Peyer's patch (tissue), 4 donors: ENCODE measurements at regions not wholly inside any gene's neighbourhood (a gene's known extent, or its start where the extent isn't known, plus 50 kb on each side); places are given as distances from the start of the nearest gene placed in this dataset.

ENCODE experiments used
- DNase-seq, 3 donors: peaks; one replicate each; pipeline ENCODE4 v3.0.0-alpha.2; 2017 to 2019
- H3K27ac ChIP-seq, 4 donors: fragments of 200-600 bp; sonication (generic); one replicate each; pipeline ENCODE4 v1.5.1; 2016 to 2019
- H3K27me3 ChIP-seq, 2 donors: fragments of 200-600 bp; sonication (generic); one replicate each; pipeline ENCODE4 v1.5.1; 2019
- H3K36me3 ChIP-seq, 3 donors: fragments of 200-600 bp; sonication (generic); one replicate each; pipeline ENCODE4 v1.5.1; 2016 to 2019
- H3K4me1 ChIP-seq, 4 donors: fragments of 200-600 bp; sonication (generic); one replicate each; pipeline ENCODE4 v1.5.1; 2016 to 2019
- H3K4me3 ChIP-seq, 4 donors: fragments of 200-600 bp; sonication (generic); 1 replicate in 3 of 4; 2 replicates in 1 of 4; pipeline ENCODE4 v1.5.1; 2016 to 2019; ENCODE audit warnings: mild to moderate bottlenecking in 1 of 4
- H3K9me3 ChIP-seq, 4 donors: fragments of 200-600 bp; sonication (generic); one replicate each; pipeline ENCODE4 v1.5.1; 2016 to 2019; ENCODE audit warnings: mild to moderate bottlenecking in 1 of 4
- POLR2A ChIP-seq, 2 donors: fragments of 450-650 bp; IDR thresholded peaks; one replicate each; pipeline ENCODE4 v1.5.1; 2017; ENCODE audit warnings: antibody characterized with exemption in 2 of 2, mild to moderate bottlenecking in 2 of 2, moderate library complexity in 2 of 2
- TF ChIP-seq, protein P1 (sequence below), 6 experiments: fragments of 450-650 bp in 4 of 6; fragments of 200-600 bp in 2 of 6; sonication (generic) in 1 of 6; IDR thresholded peaks; one replicate each; pipeline ENCODE4 v1.5.1; 2017 to 2019; ENCODE audit warnings: antibody characterized with exemption in 6 of 6, mild to moderate bottlenecking in 3 of 6, moderate library complexity in 1 of 6

- Histone ChIP-seq H3K4me3 (no peak overlapping the region), H3K4me1 (no peaks in the 10 kb centered on the region), H3K27me3 (no peaks in the 10 kb centered on the region), H3K36me3 (no peaks in the 10 kb centered on the region), H3K9me3 (no peaks in the 10 kb centered on the region), H3K27ac (no peak overlapping the region)
- TF ChIP-seq POLR2A (IDR thresholded peaks at IDR 0.05), result no peak
- TF ChIP-seq, protein P1, sequence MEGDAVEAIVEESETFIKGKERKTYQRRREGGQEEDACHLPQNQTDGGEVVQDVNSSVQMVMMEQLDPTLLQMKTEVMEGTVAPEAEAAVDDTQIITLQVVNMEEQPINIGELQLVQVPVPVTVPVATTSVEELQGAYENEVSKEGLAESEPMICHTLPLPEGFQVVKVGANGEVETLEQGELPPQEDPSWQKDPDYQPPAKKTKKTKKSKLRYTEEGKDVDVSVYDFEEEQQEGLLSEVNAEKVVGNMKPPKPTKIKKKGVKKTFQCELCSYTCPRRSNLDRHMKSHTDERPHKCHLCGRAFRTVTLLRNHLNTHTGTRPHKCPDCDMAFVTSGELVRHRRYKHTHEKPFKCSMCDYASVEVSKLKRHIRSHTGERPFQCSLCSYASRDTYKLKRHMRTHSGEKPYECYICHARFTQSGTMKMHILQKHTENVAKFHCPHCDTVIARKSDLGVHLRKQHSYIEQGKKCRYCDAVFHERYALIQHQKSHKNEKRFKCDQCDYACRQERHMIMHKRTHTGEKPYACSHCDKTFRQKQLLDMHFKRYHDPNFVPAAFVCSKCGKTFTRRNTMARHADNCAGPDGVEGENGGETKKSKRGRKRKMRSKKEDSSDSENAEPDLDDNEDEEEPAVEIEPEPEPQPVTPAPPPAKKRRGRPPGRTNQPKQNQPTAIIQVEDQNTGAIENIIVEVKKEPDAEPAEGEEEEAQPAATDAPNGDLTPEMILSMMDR (IDR thresholded peaks at IDR 0.05), result no peak
- no peak for DNase-seq
Measured at GRCh38 chr22:48724899-48725298, 1102.8 kb downstream of the BRD1 start.

DNA sequence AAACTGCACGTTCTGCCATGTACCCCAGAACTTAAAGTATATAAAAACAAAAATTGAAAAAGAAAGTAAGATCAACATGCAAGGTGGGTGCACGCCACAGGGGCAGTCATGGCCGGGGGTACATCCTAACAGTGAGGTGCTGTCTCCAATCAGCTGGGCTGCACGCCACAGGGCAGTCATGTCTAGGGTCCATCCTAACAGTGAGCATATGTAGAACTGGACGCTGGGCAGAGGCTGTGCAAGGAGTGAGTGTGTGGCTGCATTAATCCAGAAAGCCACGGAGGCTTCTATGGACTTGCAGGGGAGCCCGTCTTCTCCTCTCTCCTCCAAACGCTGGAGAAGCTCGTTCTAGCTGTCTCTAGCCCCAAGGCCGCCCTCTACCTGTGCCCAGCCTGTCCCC, 1105.0 kb downstream of the BRD1 start:
- H3K36me3 ChIP-seq, result no peaks in the 10 kb centered on the region
- H3K9me3 ChIP-seq, result no peaks in the 10 kb centered on the region
- no peaks in the 10 kb centered on the region for H3K27me3 ChIP-seq
- no peak overlapping the region for H3K27ac ChIP-seq
- no peaks in the 10 kb centered on the region for H3K4me1 ChIP-seq
- no peak for DNase-seq
- no peak overlapping the region for H3K4me3 ChIP-seq
- TF ChIP-seq POLR2A (IDR thresholded peaks at IDR 0.05), result no peak
- TF ChIP-seq, protein P1 (IDR thresholded peaks at IDR 0.05), result no peak

GRCh38 chr22:48721395-48721669, 1106.3 kb downstream of the BRD1 start:
- Histone ChIP-seq H3K27me3 (no peaks in the 10 kb centered on the region), H3K27ac (no peak overlapping the region), H3K4me3 (no peak overlapping the region), H3K36me3 (no peaks in the 10 kb centered on the region), H3K9me3 (no peaks in the 10 kb centered on the region), H3K4me1 (no peaks in the 10 kb centered on the region)
- no peak for DNase-seq
- no peak for TF ChIP-seq POLR2A (IDR thresholded peaks at IDR 0.05)
- TF ChIP-seq, protein P1 (IDR thresholded peaks at IDR 0.05), result no peak

GRCh38 chr22:48720662-48721394, 1106.8 kb downstream of the BRD1 start:
- no peaks in the 10 kb centered on the region for H3K36me3 ChIP-seq
- no peak overlapping the region for H3K4me3 ChIP-seq

GRCh38 chr22:48719978-48720661, 1107.6 kb downstream of the BRD1 start:
- Histone ChIP-seq H3K27me3 (no peaks in the 10 kb centered on the region), H3K9me3 (no peaks in the 10 kb centered on the region), H3K4me1 (no peaks in the 10 kb centered on the region), H3K27ac (no peak overlapping the region), H3K36me3 (no peaks in the 10 kb centered on the region), H3K4me3 (no peak overlapping the region)
- DNase-seq, result peak in 1 of 3 donors; percentile 14
- TF ChIP-seq, protein P1 (IDR thresholded peaks at IDR 0.05), result no peak
- TF ChIP-seq POLR2A (IDR thresholded peaks at IDR 0.05), result no peak

More at GRCh38 chr22:48720662-48721394, 1106.8 kb downstream of the BRD1 start:
- Histone ChIP-seq H3K9me3 (no peaks in the 10 kb centered on the region), H3K27me3 (no peaks in the 10 kb centered on the region), H3K27ac (no peak overlapping the region), H3K4me1 (no peaks in the 10 kb centered on the region)
- TF ChIP-seq, protein P1 (IDR thresholded peaks at IDR 0.05), result no peak
- TF ChIP-seq POLR2A (IDR thresholded peaks at IDR 0.05), result no peak
- DNase-seq, result peak in 1 of 3 donors; percentile 27
